Erythroblast (primary cell): ENCODE measurements at regions not wholly inside any gene's neighbourhood (a gene's known extent, or its start where the extent isn't known, plus 50 kb on each side); places are given as distances from the start of the nearest gene placed in this dataset.

Experiments used
- GATA1 ChIP-seq: IDR thresholded peaks from 2 replicates; pipeline ENCODE4 v1.6.1; 2011; ENCODE audit warnings: low read depth, mild to moderate bottlenecking, control low read depth, low read length, moderate library complexity
- POLR2A ChIP-seq: IDR thresholded peaks from 2 replicates; pipeline ENCODE4 v1.6.1; 2011; ENCODE audit warnings: mild to moderate bottlenecking, low read length

- no peak for TF ChIP-seq POLR2A
- TF ChIP-seq GATA1, result no peak
Measured at GRCh38 chr18:24727685-24728084, 267.2 kb downstream of the HRH4 start.
